DMS53 treated with DMSO at 0.1 percent for 48 hours (cell line): ENCODE measurements at regions not wholly inside any gene's neighbourhood (a gene's known extent, or its start where the extent isn't known, plus 50 kb on each side); places are given as distances from the start of the nearest gene placed in this dataset.

Source experiments
- DNase-seq: peaks from one replicate; lab custom pipeline; 2025; ENCODE audit not compliant: unreplicated experiment; lab: John Stamatoyannopoulos, UW

- DNase-seq, result no peak
These were observed 56.3 kb upstream of the BRD7 start for GRCh38 chr16:50425044-50425443.

DNA sequence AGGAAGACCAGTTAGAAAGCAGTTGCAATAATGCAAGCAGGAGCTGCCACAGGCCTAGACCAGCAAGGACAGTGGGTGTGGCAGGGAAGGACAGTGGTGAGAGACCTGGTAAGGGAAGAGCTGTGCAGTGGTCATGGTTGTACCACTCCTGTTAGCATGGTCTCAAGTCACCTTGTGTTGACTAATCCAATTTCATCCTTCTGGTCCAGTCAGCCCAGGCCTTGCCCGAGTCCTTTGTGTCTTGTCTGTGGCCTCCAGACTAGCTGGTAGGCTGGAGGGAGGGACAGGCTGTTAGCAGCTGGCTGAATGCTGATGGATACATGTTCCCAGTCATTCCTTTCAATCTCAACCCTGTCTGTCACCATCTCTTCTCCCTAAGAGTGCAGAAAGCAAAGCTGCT lies 54.1 kb upstream of the BRD7 start:
- no peak for DNase-seq

- peak; percentile 3 for DNase-seq
These were observed 50.3 kb upstream of the BRD7 start for GRCh38 chr16:50419116-50419515.
